Esophagus squamous epithelium (tissue), 5 donors: ENCODE measurements at regions not wholly inside any gene's neighbourhood (a gene's known extent, or its start where the extent isn't known, plus 50 kb on each side); places are given as distances from the start of the nearest gene placed in this dataset.
"Not testable (repeated sequence)": the region's sequence is repeated elsewhere in the genome, so short reads cannot be mapped to it uniquely, and the experiment has no call there.

ENCODE experiments used
- DNase-seq: peaks from one replicate; lab custom pipeline; 2025; lab: John Stamatoyannopoulos, UW
- H3K27ac ChIP-seq, 4 donors: fragments of 200-600 bp; sonication (generic); one replicate each; pipeline ENCODE4 v1.5.1; 2016 to 2019; ENCODE audit warnings: mild to moderate bottlenecking in 1 of 4
- H3K27me3 ChIP-seq, 4 donors: fragments of 200-600 bp; sonication (generic); 1 replicate in 3 of 4; 2 replicates in 1 of 4; pipeline versions ENCODE4 v1.5.1 to v1.6.0; 2017 to 2021; ENCODE audit warnings: antibody characterized with exemption in 1 of 4
- H3K36me3 ChIP-seq, 3 donors: fragments of 200-600 bp; sonication (generic); one replicate each; pipeline ENCODE4 v1.5.1; 2016 to 2019
- H3K4me1 ChIP-seq, 3 donors: fragments of 200-600 bp; sonication (generic); one replicate each; pipeline ENCODE4 v1.5.1; 2017 to 2019
- H3K4me3 ChIP-seq, 4 donors: fragments of 200-600 bp; sonication (generic); 1 replicate in 3 of 4; 2 replicates in 1 of 4; pipeline ENCODE4 v1.5.1; 2016 to 2019; ENCODE audit warnings: mild to moderate bottlenecking in 2 of 4, moderate library complexity in 1 of 4
- H3K9me3 ChIP-seq, 3 donors: fragments of 200-600 bp; sonication (generic); one replicate each; pipeline ENCODE4 v1.5.1; 2016 to 2019
- POLR2A ChIP-seq, 4 donors: fragments of 450-650 bp; IDR thresholded peaks; one replicate each; pipeline ENCODE4 v1.6.1; 2017; ENCODE audit warnings: antibody characterized with exemption in 4 of 4, mild to moderate bottlenecking in 4 of 4, moderate library complexity in 3 of 4
- WGBS, 2 donors: methylation state at CpG; one replicate each; pipeline ENCODE4 v1.1.5; 2018; 5-methylcytosine and 5-hydroxymethylcytosine counted together
- intact Hi-C: fragments of 100-400 bp; cut with DNase I; formaldehyde crosslinking; loops from one replicate; pipeline ENCODE4 v1.15.0; 2022
- TF ChIP-seq, protein P1 (sequence below), 6 experiments: fragments of 450-650 bp in 4 of 6; fragments of 200-600 bp in 2 of 6; sonication (generic) in 2 of 6; IDR thresholded peaks; one replicate each; pipeline ENCODE4 v1.5.1; 2016 to 2019; ENCODE audit warnings: antibody characterized with exemption in 6 of 6, mild to moderate bottlenecking in 4 of 6, moderate library complexity in 4 of 6
- donor health status: DM: yes; HTN: yes; CAD: no.

DNA sequence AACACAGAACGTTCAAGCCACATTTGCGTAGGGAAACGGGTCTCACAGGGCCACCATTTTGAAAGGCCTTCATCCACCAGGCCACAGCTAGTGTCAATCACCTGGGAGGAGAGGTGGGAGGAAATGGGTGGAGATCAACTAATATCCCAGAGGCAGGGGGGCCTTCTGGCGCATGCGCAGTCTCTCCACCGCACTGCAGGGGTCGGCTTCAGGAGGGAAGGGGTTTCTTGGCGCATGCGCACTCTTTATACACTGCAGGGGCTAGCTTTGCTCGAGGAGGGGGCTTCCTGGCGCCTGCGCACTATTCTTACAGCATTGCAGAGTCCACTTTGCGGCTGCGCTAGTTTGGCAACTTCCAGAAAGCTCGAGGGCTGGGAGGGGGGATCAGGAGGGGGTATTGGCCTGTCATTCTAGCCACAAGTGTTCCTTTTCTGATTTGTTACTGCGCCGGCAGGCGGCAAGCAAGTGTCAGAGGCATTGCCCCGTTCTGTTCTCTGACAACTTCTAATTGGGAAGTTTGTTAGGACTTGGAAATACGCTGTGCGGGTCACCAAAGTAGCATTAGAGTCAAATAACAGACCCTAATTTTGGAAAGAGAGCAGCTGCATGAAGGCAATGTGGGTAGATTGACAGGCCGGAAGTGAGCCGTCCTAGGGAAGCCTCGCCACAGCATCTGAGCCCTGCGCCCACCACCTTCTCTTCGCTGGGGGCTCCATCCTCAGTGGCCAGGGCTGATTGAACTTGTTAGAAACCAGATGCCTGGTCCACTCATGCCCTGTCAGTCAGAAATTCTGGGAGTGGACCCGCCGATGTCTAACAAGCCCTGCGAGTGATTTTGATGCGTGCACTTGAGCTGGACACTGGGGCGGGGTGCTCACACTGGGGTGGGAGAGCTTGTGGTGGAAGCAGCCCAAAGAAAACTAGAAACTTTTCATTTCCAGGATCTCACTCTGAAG, 173.5 kb upstream of the NDN start:
- intact Hi-C loops: no loop called here

DNA sequence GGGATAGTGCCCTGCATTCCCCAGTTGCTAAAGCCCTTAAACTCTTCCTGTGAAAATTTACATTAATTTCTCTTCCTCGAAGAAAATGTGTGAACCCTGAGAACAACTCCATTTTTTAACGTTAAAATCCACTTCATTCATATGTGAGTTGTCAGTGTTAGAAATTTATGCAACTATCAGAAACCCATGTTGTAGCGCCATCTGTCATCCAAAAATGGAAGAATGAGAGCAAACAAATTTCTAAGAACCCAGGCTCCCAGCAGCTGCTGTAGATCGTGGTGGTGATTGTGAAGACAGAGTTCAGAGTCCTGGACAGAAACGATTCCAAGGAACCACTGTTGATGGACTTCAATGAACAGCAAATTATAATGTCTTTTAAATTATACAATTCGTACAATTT, 179.7 kb upstream of the NDN start:
- Histone ChIP-seq H3K27ac (no peak overlapping the region), H3K9me3 (no peaks in the 10 kb centered on the region), H3K27me3 (peaks cover 0 to 15% (median 0%) of the 10 kb centered on the region in 4 donors), H3K36me3 (no peaks in the 10 kb centered on the region), H3K4me3 (no peak overlapping the region), H3K4me1 (peaks cover 0 to 5% (median 0%) of the 10 kb centered on the region in 3 donors)
- WGBS, 2 donors: 29 to 42% methylated on average over 6 of the region's 6 CpGs
- TF ChIP-seq, protein P1, sequence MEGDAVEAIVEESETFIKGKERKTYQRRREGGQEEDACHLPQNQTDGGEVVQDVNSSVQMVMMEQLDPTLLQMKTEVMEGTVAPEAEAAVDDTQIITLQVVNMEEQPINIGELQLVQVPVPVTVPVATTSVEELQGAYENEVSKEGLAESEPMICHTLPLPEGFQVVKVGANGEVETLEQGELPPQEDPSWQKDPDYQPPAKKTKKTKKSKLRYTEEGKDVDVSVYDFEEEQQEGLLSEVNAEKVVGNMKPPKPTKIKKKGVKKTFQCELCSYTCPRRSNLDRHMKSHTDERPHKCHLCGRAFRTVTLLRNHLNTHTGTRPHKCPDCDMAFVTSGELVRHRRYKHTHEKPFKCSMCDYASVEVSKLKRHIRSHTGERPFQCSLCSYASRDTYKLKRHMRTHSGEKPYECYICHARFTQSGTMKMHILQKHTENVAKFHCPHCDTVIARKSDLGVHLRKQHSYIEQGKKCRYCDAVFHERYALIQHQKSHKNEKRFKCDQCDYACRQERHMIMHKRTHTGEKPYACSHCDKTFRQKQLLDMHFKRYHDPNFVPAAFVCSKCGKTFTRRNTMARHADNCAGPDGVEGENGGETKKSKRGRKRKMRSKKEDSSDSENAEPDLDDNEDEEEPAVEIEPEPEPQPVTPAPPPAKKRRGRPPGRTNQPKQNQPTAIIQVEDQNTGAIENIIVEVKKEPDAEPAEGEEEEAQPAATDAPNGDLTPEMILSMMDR (IDR thresholded peaks at IDR 0.05): peak in 2 of 6 experiments; percentile 7 to 16
- no peak for TF ChIP-seq POLR2A (IDR thresholded peaks at IDR 0.05)
- DNase-seq: no peak
- intact Hi-C loops: no loop called here

More for the DNA sequence above, 173.5 kb upstream of the NDN start:
- TF ChIP-seq, protein P1 (IDR thresholded peaks at IDR 0.05): no peak
- no peak for TF ChIP-seq POLR2A (IDR thresholded peaks at IDR 0.05)
- no peak overlapping the region for H3K27ac ChIP-seq
- no peaks in the 10 kb centered on the region for H3K36me3 ChIP-seq
- H3K27me3 ChIP-seq: no peaks in the 10 kb centered on the region
- no peak overlapping the region for H3K4me3 ChIP-seq
- DNase-seq: no peak
- H3K4me1 ChIP-seq: no peaks in the 10 kb centered on the region
- WGBS, 2 donors: 68 to 75% methylated on average over 15 to 31 of the region's 31 CpGs
- H3K9me3 ChIP-seq: no peaks in the 10 kb centered on the region

DNA sequence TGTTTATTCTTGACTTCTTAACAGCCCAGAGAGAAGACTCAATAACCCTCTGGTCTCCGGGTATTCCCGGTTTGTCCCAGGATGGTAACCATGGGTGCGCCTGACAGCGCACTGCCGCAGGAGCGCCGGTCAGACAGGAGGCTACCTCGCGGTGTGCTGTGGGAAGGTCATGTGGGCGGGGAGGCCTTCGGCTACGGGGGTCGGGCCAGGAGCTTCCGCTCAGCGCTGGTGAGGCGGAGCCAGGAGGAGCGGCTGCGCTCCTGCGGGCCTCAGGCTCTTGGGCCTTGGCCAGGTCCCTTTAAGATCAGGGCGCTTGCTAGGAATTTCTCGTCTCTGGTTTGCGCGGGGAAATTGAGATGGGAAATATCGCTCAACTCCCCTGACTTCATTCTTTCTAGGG, 182.3 kb upstream of the NDN start:
- TF ChIP-seq POLR2A (IDR thresholded peaks at IDR 0.05): no peak
- TF ChIP-seq, protein P1 (IDR thresholded peaks at IDR 0.05): no peak
- Histone ChIP-seq H3K27me3 (peaks cover 0 to 15% (median 0%) of the 10 kb centered on the region in 4 donors), H3K9me3 (no peaks in the 10 kb centered on the region), H3K36me3 (no peaks in the 10 kb centered on the region), H3K27ac (no peak overlapping the region), H3K4me3 (peak overlapping the region in 1 of 4 donors; percentile 3), H3K4me1 (peaks cover 0 to 5% (median 0%) of the 10 kb centered on the region in 3 donors)
- intact Hi-C loops: no loop called here
- no peak for DNase-seq
- WGBS, 2 donors: 31 to 44% methylated on average over 7 to 21 of the region's 24 CpGs

DNA sequence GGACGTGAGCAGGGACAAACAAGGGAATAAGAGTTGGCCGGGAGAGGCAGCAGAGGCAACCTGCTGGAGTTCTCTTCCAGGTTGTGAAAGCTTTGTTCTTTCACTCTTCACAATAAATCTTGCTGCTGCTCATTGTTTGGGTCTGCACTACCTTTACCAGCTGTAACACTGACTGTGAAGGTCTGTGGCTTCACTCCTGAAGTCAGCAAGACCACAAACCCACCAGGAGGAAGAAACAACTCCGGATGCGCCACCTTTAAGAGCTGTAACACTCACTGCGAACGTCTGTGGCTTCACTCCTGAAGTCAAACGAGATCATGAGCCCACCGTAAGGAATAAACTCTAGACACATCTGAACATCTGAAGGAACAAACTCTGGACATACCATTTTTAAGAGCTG, 186.5 kb upstream of the NDN start:
- DNase-seq, H3K9me3 ChIP-seq, H3K4me1 ChIP-seq, H3K4me3 ChIP-seq, H3K36me3 ChIP-seq, intact Hi-C loops, H3K27ac ChIP-seq: not testable (repeated sequence)
- H3K27me3 ChIP-seq: peaks cover 0 to 15% (median 0%) of the 10 kb centered on the region in 4 donors
- WGBS, 2 donors: 68 to 79% methylated on average over 8 of the region's 8 CpGs

DNA sequence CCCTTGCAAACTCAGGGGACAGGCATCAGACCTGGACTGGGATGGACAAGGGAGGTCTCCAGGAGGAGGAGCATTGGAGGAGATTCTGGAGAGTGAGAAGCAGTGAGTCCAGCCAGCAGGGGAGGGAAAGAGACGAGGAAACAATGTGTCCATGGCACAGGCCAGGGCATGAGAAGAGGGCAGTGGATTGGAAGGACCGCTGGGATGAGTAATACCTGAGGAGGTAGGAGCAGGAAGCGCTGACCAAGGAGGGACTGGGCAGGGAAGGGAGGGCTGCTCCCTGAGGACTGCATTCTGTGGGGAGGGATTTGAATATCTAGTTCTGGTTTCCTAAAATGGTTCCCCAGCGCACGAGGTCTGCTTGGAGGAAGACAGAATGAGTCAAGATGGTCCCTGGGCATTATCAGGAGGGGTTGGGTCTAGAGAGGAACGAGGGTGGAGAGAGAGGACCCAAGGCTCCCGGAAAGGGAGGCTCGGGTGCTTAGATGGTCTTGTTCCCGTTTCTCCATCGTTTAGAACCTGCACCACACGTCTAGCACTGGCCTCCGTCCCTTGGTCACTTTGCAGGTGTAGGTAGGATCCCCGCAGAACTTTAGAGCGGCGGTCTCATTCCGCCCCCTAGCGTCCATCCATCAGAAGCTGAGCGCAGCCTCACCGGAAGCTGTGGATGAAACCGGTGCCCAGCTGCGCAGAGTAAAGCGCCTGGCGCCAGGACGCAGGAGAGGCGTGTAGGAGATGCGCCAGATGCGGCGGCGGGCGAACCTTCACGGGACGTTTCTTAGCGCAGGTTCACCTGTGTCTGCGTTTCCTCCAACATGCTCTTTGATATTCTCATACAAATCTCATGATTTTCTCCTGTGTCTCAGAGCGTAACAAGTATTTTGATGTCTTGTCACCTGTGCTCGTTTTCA, 190.7 kb upstream of the NDN start:
- no peaks in the 10 kb centered on the region for H3K27me3 ChIP-seq
- TF ChIP-seq POLR2A (IDR thresholded peaks at IDR 0.05): no peak
- TF ChIP-seq, protein P1 (IDR thresholded peaks at IDR 0.05): peak in 5 of 6 experiments; percentile 34 to 51 (median 45)
- H3K36me3 ChIP-seq: no peaks in the 10 kb centered on the region
- H3K9me3 ChIP-seq: no peaks in the 10 kb centered on the region
- no peak for DNase-seq
- no peak overlapping the region for H3K4me3 ChIP-seq
- peaks cover 0 to 4% (median 0%) of the 10 kb centered on the region in 3 donors for H3K4me1 ChIP-seq
- 23 to 35% methylated on average over 24 to 28 of the region's 36 CpGs for WGBS, 2 donors
- intact Hi-C loops: no loop called here
- no peak overlapping the region for H3K27ac ChIP-seq
